Daoy (cell line): ENCODE measurements at regions not wholly inside any gene's neighbourhood (a gene's known extent, or its start where the extent isn't known, plus 50 kb on each side); places are given as distances from the start of the nearest gene placed in this dataset.
"Not testable (repeated sequence)": the region's sequence is repeated elsewhere in the genome, so short reads cannot be mapped to it uniquely, and the experiment has no call there.

Source experiments
- DNase-seq: peaks from one replicate; pipeline ENCODE4 v3.0.0-alpha.2; 2015; ENCODE audit warnings: low read depth

DNA sequence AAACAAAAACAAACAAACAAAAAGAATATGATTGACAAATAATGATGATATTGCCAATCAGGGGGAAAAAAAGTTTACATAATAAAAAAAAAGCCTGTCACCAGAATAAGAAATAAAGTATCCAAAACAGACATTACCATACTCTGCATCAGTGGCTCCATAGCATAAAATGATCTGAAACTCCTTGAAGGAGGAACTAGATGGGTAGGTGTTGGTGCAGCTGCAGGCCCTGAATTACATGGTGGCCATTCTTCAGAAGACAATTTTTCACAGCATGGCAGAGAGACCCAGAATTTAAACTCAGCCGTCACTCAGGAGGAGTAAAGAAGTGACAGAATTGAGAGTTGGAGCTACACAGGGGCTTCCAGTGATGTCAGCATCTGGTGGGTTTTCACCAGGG lies 60.2 kb downstream of the GLUL start:
- no peak for DNase-seq

DNA sequence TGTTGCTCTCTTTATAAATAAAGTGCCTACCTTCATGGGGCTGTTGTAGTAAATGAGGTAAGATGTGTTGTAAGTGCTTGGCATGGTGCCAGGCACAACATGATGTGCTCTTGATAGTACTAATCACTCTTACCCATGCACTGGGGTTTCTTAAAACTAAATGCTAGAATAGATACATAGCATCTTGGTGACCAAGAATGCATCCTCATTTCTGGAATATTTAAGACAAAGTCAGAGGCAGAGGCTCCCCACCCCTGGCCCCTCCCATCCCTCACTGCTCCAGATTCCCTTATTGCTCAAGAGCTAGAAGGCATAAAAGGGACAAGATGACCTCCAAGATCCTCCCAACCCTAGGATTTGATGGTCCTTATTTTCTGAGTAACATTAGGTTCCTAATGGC lies 61.3 kb downstream of the GLUL start:
- DNase-seq, result peak; percentile 13

GRCh38 chr1:182329471-182329870 lies 62.1 kb downstream of the GLUL start:
- no peak for DNase-seq

DNA sequence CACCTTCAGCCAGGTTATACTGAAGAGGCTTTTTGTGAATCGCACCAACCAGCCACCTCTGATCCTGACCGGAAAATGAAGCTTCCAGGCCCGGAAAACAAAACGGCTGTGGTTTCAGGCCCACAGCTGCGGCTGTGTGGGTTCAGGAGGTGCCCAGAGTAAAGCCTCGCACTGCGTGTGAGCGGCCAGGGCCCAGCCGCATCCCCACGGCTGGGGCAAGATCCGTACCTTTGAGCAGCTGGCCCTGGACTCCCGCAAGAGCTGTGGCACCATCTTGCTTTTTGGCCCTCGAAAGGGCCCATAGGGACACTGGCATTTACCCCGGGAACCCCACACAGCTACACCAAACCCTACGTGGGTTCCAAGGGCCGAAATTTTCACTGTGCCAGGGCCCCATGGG lies 63.0 kb downstream of the GLUL start:
- no peak for DNase-seq

DNA sequence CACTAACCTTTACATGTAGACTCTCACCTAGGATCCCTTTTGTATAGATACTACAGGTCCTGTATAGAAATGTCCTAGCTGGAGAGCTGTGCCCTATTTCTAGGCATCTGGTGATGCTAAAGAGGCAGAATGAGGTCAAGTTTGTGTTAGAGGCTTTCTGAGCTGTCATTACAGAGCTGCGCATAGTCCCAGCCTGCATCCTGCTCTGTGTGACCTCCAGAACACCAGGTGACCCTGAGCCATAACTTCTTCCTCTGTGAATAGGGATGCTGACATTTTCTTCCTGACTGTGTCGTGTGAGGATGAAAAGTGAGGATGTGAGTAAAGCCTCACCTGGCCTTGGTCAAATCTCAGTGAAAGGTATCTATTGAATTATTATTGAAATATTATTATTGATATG lies 66.3 kb downstream of the GLUL start:
- no peak for DNase-seq

- not testable (repeated sequence) for DNase-seq
Observed at GRCh38 chr1:182321532-182321931, 70.1 kb downstream of the GLUL start.

- DNase-seq, result no peak
Observed at GRCh38 chr1:182317611-182318161, 73.9 kb downstream of the GLUL start.

- not testable (repeated sequence) for DNase-seq
Observed at GRCh38 chr1:182316454-182316853, 75.1 kb downstream of the GLUL start.

- DNase-seq, result no peak
Observed at GRCh38 chr1:182315167-182315556, 76.4 kb downstream of the GLUL start.

GRCh38 chr1:182309631-182310351 lies 81.8 kb downstream of the GLUL start:
- peak; percentile 21 for DNase-seq

GRCh38 chr1:182308826-182309225 lies 82.8 kb downstream of the GLUL start:
- no peak for DNase-seq

GRCh38 chr1:182307486-182307885 lies 84.1 kb downstream of the GLUL start:
- not testable (repeated sequence) for DNase-seq

GRCh38 chr1:182305861-182306260 lies 85.7 kb downstream of the GLUL start:
- DNase-seq, result no peak

DNA sequence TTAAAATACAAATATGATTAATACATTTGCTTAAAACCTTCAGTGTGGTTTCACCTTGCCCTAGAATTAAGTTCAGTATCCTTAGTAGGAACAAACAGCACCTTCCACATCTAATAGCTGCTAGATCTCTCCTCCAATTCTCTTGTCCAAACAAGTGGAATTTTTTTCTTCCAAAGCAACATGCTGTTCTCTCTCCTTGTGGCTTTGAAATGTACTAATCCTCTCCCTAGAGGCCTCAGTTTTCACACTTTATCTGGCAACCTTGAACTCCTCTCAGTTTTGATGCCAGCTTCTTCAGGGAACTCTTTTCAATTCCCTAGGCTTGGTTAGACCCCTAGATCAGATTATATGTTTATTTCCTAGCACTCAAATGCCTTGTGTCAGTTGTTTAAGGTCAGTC lies 87.0 kb downstream of the GLUL start:
- no peak for DNase-seq

- no peak for DNase-seq
Observed at GRCh38 chr1:182304218-182304617, 87.4 kb downstream of the GLUL start.

- DNase-seq, result no peak
Observed at GRCh38 chr1:182303778-182304177, 87.8 kb downstream of the GLUL start.

DNA sequence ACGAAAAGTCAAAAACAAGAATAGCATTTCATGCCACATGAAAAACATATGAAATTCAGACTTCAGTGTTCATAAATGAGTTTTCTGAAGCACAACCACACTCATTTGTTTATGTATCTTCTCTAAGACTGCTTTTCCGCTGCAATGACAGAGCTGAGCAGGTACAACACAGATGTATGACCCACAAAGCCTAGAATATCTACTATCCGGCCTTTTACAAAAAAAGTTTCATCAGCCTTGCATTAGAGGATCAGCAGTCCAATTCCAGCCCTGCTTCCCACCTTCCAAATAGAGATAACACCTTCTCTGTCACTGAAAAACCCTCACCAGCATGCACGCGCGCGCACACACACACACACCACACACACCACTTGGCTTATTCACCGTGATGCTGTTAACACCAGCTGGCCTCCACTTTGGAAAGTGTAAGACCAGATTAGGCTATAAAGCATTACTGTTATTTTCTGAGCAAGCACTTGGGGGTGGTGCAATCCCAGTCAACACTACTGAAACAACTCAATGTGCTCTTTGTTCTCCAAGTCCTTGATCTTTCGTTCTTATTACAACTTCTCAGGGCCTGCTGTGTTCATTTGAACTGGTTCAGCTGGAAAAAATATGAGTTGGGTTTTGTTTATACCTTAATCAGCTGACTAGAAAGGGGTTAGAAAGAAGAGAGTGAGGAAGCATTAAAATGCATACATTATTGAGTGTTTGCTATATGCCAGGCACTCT lies 90.0 kb downstream of the GLUL start:
- DNase-seq, result no peak

DNA sequence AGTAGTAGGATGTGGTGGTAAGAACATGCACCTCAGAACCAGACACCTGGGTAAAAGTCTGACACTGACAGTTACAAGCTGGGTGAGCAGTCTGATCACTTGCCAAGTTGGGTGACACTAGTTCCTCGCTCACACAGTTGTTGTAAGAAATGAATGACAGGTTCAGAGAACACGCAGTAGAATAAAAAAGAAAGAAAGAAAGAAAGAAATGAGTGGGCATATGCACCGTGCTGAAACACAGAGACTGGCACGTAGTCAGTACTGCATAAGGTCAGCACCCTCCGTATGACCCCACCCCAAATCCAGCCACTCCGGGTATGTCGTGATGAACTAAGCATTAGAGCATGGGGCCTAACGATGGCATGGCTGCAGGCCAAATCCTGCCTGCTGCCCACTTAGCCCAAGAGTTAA lies 90.6 kb downstream of the GLUL start:
- no peak for DNase-seq

- DNase-seq, result peak; percentile 17
Observed at GRCh38 chr1:182299728-182300616, 91.6 kb downstream of the GLUL start.

GRCh38 chr1:182299054-182299727 lies 92.4 kb downstream of the GLUL start:
- DNase-seq, result not testable (repeated sequence)

DNA sequence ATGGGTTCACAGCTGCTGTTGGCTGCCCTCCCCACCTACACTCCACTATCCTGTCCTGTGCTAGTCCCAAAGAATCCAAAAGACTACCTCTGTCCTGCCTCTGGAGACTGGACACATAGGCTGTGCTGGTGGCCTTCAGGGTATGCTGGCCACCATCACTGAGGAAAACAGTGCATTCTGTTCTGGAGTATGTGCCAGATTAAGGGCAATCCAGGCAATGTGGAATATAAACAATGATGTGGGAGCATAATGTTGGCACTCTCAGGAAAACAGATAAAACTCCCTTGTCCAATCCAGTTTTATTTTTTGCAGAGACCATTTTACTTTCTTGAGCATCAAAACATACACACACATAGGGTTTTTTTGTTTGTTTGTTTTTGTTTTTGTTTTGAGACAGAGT lies 94.3 kb downstream of the GLUL start:
- no peak for DNase-seq

DNA sequence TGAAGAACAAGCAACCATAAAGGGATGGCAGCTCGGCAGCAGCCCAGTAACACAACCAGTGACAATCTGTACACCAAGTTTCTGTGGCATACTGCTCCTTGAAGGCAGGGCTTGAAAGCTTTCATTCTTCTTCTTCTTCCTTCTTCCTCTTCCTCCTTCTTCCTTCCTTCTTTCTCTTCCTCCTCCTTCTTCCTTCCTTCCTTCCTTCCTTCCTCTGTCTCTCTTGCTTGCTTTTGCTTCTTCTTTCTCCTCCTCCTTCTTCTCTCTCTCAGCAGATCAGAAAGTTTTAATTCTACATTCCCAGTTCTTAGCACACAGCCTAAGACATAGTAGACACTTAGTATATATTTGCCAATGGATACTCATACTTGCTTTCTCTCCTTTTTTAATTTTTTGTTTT lies 95.9 kb downstream of the GLUL start:
- no peak for DNase-seq
